ENCODE measurements at regions not wholly inside any gene's neighbourhood (a gene's known extent, or its start where the extent isn't known, plus 50 kb on each side); places are given as distances from the start of the nearest gene placed in this dataset. TPM values are rescaled to one million over a fixed set of nuclear protein-coding genes. Genes with fewer than 3 reads are reported as not detected.
"Not testable (repeated sequence)": the region's sequence is repeated elsewhere in the genome, so short reads cannot be mapped to it uniquely, and the experiment has no call there.

- Histone ChIP-seq H3K4me1 (peaks cover 5% of the 10 kb centered on the region), H3K36me3 (replicated peaks in 1 of 2; ENCODE audit: insufficient read depth in 1 of 2, low read depth in 2 of 2) (no peaks in the 10 kb centered on the region), H3K4me3 (no peak overlapping the region), H3K27ac (peak overlapping the region in 1 of 4 donors; percentile 11), H3K27me3 (no peaks in the 10 kb centered on the region), H3K9me3 (peaks cover 0 to 8% (median 0%) of the 10 kb centered on the region in 3 donors)
- 42 to 54% methylated on average over 3 of the region's 3 CpGs for WGBS, 2 donors
- TF ChIP-seq POLR2A (IDR thresholded peaks at IDR 0.05) (no peak), CTCF (IDR thresholded peaks at IDR 0.05) (peak in 1 of 7 experiments; percentile 9)
- intact Hi-C loops (cut with DNase I), result no loop called here
- peak in 3 of 4 donors; percentile 42 to 46 (median 44) for DNase-seq
- peak; percentile 47 for ATAC-seq
Observed at GRCh38 chr6:119426619-119427018, 77.1 kb upstream of the MAN1A1 start.

GRCh38 chr6:119423996-119424395 lies 74.4 kb upstream of the MAN1A1 start:
- Histone ChIP-seq H3K4me3 (no peak overlapping the region), H3K36me3 (replicated peaks in 1 of 2; ENCODE audit: insufficient read depth in 1 of 2, low read depth in 2 of 2) (no peaks in the 10 kb centered on the region), H3K27me3 (no peaks in the 10 kb centered on the region), H3K4me1 (peaks cover 5% of the 10 kb centered on the region), H3K9me3 (peaks cover 0 to 8% (median 0%) of the 10 kb centered on the region in 3 donors), H3K27ac (no peak overlapping the region)
- ATAC-seq (no peak), DNase-seq (no peak)
- 88 to 95% methylated on average over 5 of the region's 5 CpGs for WGBS, 2 donors
- TF ChIP-seq CTCF (IDR thresholded peaks at IDR 0.05) (no peak), POLR2A (IDR thresholded peaks at IDR 0.05) (no peak)
- intact Hi-C loops (cut with DNase I), result no loop called here

- ATAC-seq; intact Hi-C loops (cut with DNase I); H3K4me3 ChIP-seq; H3K36me3 ChIP-seq (replicated peaks in 1 of 2; ENCODE audit: insufficient read depth in 1 of 2, low read depth in 2 of 2); H3K4me1 ChIP-seq; DNase-seq; H3K27ac ChIP-seq; H3K27me3 ChIP-seq; H3K9me3 ChIP-seq: not testable (repeated sequence)
- 76% methylated on average over 2 of the region's 2 CpGs; no CpG with 5 or more reads in 1 of the 2 donors for WGBS, 2 donors
Observed at GRCh38 chr6:119418084-119418483, 68.5 kb upstream of the MAN1A1 start.

GRCh38 chr6:119407156-119407555 lies 57.6 kb upstream of the MAN1A1 start:
- Histone ChIP-seq H3K36me3 (replicated peaks in 1 of 2; ENCODE audit: insufficient read depth in 1 of 2, low read depth in 2 of 2) (no peaks in the 10 kb centered on the region), H3K4me3 (no peak overlapping the region), H3K9me3 (peaks cover 0 to 4% (median 0%) of the 10 kb centered on the region in 3 donors), H3K27me3 (no peaks in the 10 kb centered on the region), H3K27ac (no peak overlapping the region), H3K4me1 (no peaks in the 10 kb centered on the region)
- 29 to 40% methylated on average over 4 of the region's 4 CpGs for WGBS, 2 donors
- no peak for DNase-seq
- intact Hi-C loops (cut with DNase I), result no loop called here
- ATAC-seq, result no peak
- TF ChIP-seq POLR2A (IDR thresholded peaks at IDR 0.05) (no peak), CTCF (IDR thresholded peaks at IDR 0.05) (no peak)

- H3K4me1 ChIP-seq; H3K36me3 ChIP-seq (replicated peaks in 1 of 2; ENCODE audit: insufficient read depth in 1 of 2, low read depth in 2 of 2); H3K4me3 ChIP-seq; intact Hi-C loops (cut with DNase I); H3K27ac ChIP-seq; ATAC-seq; DNase-seq; H3K27me3 ChIP-seq; H3K9me3 ChIP-seq: not testable (repeated sequence)
- WGBS, 2 donors, result 82 to 88% methylated on average over 2 of the region's 2 CpGs
Observed at GRCh38 chr6:119405114-119405513, 55.6 kb upstream of the MAN1A1 start.

MicroRNA genes in the stretch of these regions (microRNA counts, 767-probe panel; counts per million panel counts)
- 0 to 736 counts per million in 2 donors for microRNA hsa-miR-3144-5p

Small RNAs in the stretch of these regions (microRNA-seq; reads per million reads assigned to microRNA genes)
- 1.8 to 1.9 reads per million in 2 donors for gene MIR3144 (ENCODE audit: borderline number of aligned reads in 2 of 2, borderline replicate concordance in 2 of 2)

Small RNAs in the stretch of these regions (small RNA-seq; reads per million reads assigned to genes)
- gene COX6A1P3, result not detected
- not detected for gene MIR3144
- 1.1 reads per million, percentile 45 among the genes with 10 or more reads in this experiment for gene RNA5SP215
- not detected for gene RNU6-214P

All from body of pancreas (tissue), 4 donors.